Dermis blood vessel endothelial cell (primary cell): ENCODE measurements at regions not wholly inside any gene's neighbourhood (a gene's known extent, or its start where the extent isn't known, plus 50 kb on each side); places are given as distances from the start of the nearest gene placed in this dataset.

Source experiments
- DNase-seq: peaks from one replicate; pipeline ENCODE4 v3.0.0; 2010

DNA sequence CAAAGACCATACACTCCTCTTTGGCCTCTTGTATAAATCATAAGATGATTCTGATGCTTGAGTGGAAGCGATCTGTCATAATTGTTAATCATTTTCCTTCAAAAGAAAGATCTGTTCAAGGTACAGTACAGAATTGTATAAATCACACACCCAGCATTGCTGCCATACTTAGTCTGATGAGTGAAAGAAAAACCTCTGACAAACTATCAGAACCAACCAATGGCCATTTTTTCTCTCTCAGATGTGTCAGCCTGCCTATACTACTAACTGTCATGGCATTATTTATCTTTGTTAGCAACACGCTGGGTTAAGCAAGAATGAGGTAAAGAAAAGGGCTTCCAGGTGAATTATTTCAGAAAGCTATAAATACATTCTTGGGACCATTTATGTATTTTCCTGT is 1112.7 kb upstream of the TENM4 start:
- DNase-seq, result no peak

DNA sequence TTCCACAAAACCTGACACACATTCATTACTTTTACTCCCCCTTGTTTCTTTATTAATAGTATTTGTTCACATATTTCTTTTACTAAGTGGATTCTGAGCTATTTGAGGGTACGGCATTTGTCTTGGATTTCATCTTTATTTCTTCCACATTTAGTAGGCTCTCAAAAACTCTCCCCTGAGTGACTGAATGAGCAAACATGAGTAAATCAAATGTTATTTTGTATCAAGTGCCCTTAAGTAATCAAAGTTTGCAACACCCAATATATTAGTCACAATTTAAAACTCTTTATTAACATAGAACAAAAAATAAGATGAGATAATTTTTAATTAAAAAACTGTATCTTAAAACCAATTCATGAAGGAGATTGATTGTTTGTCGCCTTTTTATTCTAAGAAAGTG is 1101.9 kb upstream of the TENM4 start:
- no peak for DNase-seq

DNA sequence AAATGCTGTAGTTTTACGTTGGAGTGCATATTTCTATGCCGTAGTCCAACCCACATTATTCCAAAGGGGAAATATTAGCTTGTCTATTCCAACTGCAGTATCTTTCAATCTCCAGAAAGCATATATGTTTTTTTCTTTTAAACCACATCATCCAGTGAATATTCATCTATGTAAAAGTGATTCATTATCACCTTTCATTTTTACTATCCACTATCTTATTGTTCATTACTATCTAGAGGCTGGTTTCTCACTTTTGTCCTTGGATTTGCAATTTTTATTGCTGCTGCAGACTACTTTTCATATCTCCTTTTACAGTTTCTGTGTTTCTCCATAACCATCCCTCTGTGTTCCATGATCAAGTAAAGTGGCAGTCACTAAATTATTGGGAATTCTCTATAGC is 1097.2 kb upstream of the TENM4 start:
- DNase-seq, result no peak

DNA sequence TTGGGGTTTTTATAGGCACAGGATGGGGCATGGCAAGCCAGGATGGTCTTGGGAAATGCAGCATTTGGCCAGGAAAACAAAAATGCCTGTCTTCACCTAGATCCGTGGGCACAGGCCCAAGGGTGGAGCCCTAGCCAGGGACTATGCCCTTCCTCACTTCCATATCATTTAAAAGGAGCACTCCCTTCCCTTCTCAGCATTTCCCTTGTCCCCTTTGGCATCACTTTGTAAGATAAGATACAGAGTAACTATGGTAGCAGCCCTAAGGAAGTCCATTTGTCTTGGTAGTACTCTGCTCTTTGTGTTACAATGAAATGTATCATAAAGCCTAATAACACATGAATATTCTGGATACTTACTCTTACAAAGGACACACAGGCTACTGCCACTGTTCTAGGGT is 1092.6 kb upstream of the TENM4 start:
- DNase-seq, result no peak

DNA sequence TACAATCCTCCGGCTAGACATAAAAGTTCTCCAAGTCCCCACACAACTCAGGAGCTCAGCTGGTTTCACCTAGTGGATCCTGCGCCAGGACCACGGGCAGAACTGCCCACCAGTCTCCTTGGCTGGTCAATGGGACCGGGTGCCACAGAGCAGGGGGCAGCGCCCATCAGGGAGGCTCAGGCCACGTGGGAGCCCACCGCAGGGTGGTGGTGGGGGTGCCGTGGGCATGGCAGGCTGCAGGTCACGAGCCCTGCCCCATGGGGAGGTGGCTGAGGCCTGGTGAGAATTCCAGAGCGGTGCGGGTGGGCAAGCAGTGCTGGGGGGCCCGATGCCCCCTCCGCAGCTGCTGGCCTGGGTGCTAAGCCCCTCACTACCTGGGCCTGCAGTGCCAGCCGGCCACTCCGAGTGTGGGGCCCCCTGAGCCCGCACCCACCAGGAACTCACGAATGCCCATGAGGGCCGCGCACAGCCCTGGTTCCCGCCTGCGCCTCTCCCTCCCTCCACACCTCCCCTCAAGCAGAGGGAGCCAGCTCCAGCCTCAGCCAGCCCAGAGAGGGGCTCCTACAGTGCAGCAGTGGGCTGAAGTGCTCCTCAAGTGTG is 1091.9 kb upstream of the TENM4 start:
- no peak for DNase-seq

DNA sequence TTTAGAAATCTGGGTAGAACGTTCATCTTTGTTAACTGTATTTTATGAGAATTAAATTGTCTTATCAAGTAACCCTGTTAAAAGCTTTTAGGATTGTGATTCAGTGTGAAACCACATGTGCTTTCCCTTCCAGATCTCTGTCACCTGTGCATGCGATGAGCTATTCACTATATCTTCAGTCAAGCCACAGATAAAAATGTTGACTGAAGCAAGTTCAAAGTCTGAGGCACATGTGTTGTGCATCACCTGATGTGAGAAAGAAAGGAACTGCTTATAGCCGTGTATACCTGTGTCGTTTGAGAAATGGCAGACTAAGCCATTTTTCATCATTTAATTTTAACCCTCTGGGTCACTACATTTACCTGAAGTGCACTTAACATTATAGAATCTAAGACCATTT is 1088.9 kb upstream of the TENM4 start:
- DNase-seq, result no peak

DNA sequence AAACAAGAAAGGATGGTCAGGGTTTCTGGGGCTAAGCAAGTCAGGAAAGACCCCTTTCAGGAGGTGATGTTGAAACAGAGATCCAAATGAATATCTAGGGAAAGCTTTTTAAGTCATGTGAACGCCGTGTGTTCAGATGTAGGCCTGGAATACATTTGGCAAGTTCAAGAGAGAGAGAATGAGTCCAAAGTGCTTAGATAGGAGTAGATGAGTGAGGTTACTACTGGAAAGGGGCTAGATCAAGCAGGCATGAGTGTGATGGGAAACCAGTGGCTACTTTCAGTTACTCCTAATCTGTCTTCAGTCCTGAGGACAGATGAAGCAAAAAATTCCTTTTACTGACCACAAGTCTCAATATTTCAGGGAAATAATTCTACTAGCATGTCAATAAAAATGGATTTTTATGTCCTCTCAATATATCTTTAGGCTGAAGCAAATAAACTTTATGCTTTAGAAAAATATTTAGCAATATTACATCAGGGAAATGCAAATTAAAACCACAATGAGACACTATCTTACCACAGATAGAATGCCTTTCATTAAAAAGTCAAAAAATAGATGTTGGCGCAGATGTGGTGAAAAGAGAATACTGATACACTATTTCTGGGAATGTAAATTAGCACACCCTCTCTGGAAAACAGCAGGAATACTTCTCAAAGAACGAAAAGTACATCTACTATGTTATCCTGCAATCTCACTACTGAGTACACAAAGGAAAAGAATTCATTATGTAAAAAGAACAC is 1085.0 kb upstream of the TENM4 start:
- DNase-seq, result no peak

DNA sequence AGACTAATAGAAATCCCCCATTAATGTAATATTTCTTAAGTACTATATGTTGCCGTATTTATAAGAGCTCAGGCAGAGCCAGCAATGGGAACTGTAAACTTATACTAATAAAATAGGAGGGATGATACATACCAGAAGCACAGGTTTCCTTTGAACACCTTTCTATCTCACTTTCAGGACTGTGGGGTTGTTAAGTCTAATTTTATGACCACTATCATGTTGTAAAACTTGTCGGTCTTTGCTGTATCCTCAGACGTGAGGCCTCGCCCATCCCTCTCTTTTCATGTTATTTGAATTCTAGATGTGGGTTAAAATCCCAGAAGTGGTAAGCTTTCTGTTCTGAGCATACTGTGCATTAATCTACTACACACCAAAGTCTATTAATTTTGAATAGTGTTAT is 1083.5 kb upstream of the TENM4 start:
- no peak for DNase-seq

DNA sequence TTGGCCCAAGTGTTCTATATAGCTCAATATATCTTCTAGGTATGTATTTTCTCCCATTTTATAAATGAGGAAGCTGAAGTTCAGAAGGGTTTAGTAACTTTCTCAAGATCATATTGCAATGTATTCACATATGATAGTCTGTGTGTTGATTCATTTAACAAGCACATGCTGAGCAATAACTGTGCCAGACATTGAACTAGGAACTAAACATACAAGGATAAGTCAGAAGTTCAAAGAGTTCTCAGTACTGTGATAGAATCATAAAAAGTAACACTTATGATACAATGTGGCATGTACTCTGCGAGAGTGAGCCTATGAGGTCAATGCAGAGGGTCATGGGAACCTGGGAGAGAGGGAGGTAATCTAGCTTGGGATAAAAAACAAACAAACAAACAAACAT is 1082.2 kb upstream of the TENM4 start:
- DNase-seq, result no peak

DNA sequence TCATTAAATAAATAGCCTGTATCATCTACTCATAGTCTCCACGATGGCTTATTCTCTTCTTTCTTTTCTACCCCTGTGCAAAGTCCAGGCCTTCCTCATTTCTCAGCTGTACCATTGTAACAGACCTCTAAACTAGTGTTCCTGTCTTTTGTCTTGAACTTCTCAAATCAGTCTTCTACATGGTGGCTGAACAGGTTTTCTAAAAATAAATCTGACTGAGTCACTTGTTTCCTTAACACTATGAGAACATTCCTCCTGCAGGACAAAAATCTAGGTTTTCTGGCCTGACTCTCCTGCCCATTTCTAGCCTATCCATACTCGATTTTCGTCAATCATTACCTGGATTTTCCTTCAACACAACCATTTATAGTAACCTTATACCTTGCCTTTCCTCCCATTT is 1080.8 kb upstream of the TENM4 start:
- DNase-seq, result no peak

DNA sequence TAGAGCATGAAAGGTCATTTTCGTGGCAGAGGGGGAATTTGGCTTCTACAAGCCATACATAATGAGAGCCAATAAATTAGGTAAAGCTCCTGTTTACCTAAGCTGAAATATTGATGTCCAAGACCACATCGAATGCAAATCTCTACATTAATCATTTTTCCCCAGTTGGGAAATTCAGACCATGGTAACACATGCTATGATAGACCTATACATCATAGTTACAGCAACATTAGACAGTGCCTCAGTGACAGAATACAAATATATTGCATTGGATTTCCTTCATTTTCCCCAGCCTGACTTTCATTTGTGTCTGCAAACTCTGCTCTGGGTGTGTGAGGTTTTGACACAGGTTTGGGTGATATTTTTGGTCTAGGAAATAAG is 1079.7 kb upstream of the TENM4 start:
- DNase-seq, result no peak

DNA sequence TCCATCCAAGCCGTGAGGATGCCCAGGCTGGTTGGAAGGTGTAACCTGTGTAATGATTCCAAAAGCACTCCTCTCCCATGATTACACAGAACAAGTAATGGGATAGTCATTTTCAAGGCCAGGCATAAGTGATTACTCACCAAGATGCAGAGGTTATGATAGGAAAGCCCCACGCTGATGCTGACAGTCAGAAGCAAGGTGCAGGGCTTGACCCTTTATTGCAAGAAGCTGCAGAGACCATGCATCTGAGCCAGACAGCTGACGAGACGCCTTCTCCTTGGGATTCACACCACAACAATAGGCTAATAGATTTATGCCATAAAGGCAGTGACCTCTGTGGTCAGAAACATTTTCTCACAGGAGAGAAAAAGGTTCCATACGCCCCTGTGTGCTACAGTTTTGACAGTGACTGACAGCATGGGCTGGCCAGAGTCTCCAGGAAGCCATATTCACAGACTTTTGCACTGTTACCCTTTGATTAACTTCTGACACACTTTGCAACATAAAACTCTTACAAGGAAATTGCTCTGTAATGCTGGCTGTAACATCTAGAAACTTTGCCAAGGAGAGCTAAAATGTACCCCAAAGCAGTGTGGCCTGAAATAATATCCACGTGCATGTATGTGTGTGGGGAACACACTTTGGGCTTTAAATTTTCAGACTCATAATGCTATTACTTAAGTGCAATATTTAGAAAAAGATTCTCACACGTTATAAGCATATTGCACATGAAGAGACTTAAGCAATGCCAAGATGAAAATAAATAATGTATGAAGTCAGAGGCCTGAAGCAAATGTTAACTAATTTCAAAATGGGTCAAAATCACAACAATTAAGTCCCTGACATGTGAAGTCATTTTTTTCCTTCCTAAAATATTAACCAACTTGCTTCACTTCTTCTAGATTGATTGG is 1079.0 kb upstream of the TENM4 start:
- no peak for DNase-seq

DNA sequence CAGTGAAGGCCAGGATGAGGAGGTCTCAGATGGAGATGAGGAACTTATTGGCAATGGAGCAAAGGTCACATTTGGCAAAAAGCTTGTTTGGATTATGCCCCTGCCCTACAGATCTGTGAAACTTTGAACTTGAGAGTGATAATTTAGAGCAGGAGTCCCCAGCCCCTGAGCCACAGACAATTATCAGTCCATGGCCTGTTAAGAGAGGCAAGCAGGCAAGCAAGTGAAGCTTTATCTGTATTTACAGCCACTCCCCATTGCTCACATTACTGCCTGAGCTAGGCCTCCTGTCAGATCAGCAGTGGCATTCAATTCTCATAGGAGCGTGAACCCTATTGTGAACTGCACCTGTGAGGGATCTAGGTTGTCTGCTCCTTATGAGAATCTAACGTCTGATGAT is 1076.9 kb upstream of the TENM4 start:
- DNase-seq, result no peak

DNA sequence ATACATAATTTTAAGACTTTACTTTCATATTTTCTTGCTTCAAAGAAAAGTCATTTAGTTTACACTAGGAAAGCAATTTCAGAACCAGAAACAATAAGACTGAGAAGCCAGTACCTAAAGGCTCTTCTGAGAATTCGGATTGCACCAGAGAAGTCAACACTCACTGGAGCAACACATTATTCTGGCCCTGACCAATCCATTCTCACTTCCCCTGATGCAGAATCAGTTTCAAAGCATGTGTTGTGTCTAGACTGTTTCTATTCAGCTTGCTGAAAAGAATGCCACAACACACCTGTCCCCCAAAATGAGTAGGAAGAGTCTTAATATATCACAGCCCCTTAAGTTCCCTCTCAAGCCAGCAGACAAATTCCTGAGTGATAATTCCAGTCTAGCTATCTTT is 1074.3 kb upstream of the TENM4 start:
- no peak for DNase-seq

DNA sequence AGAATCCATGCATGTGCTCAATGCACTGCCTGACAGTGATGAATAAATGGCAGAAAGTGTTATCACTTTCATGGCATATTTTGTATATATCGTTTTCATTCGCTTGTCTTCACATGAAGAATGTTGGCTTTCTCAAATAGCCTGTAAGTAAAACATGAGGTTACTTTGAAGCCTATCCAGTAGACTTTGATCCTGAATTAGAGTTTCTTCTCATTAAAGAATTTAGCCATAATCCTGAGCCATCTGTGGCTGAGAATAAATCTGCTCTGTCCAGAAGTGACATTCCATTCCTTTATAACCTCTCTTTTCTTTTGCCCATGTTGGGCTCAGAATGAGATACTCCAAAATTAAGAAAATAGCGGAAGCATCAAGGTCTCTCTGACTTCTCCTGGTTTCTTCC is 1071.7 kb upstream of the TENM4 start:
- no peak for DNase-seq

DNA sequence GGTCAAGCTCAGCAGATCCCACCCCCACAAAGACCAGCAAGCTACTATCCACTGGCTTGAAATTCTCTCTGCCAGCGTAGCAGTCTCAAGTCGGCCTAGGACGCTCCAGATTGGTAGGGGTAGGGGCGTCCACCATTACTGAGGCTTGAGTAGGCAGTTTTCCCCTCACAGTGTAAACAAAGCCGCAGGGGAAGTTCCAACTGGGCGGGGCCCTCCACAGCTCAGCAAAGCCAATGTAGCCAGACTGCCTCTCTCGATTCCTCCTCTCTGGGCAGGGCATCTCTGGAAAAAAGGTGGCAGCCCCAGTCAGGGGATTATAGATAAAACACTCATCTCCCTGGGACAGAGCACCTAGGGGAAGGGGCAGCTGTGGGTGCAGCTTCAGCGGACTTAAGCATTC is 1064.9 kb upstream of the TENM4 start:
- DNase-seq, result no peak

DNA sequence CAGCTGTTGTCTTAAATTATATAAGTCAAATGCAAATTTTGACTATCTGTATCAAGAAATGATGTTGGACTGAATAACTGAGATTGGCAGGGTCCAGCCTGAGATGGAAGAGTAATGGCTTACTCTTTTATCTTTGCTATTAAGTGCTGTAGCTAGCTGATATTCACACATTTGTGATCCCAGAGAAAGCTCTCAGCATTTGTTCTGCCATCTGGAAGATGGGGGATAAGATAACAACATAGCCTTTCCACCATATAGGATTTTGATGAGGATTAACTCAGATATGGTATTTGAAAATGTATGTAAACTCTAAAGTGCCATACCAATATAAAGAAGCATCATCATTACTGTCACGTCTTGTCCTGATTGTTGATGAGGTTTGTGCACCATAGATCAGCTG is 1063.2 kb upstream of the TENM4 start:
- DNase-seq, result no peak

DNA sequence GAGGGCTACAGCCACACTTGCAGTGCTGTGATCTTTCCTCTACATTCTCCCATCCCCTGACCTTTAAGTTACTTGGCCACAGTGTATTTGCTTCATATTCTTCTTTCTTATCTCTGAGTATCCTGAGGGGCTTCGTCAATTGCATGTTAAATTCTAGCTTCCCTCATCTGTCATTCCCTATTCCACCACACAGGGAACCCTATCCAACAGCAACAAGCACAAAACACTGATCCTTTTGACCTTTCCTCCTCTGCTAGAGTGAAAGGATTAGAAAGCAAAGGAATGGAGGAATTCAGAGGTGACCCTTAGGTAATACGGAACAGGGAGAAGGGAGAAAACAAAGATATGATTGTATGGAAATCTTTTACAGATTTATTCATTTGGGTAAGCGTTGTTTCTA is 1061.7 kb upstream of the TENM4 start:
- no peak for DNase-seq

DNA sequence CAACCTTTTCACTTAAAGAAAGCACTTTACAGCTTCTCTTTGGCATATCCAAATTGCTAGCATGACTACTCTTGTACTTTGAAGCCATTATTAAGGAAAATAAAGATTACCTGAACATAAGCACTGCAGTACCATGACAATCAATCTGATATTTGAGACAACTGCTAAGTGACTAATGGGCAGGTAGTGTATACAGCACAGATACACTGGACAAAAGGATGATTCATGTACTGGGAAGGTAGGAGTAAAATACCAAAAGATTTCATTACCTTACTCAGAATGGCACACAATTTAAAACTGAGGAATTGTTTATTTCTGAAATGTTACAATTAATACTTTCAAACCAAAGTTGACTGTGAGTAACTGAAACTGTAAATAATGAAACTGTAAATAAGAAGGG is 1054.3 kb upstream of the TENM4 start:
- no peak for DNase-seq

DNA sequence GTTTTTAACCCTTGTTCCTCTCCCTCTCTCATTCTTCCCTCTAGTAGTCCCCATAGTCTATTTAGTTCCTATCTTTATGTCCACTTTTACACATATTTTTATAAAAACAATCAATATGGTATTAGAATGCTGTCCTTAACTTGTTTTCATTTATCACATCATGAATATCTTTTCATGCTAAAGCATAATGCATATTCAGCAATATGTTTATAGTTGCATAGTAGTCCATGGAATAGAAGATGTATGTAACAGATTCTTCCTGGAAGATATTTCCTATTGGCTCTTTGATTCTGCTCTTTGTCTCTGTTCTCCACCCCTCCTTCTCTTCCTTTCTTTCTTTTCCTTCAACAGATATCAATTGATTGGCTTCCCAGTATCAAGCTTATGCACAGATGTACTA is 1047.1 kb upstream of the TENM4 start:
- no peak for DNase-seq

DNA sequence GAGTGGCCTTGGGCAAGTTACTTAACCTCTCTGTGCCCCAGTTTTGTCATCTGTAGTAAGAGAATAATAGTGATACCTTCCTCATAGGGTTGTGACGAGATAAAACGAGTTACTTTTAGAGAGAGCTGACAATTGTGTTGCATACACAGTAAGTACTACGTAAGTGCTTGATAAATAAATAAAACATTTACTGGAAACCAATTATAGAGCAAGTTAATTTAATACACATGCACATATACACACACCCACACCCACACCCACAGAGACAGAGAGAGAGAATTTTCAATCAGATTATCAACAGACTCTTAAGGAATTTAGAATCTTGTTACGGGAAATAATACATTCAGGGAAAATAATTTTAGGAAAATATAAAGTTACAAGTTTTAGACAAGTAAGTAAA is 1045.8 kb upstream of the TENM4 start:
- DNase-seq, result no peak

DNA sequence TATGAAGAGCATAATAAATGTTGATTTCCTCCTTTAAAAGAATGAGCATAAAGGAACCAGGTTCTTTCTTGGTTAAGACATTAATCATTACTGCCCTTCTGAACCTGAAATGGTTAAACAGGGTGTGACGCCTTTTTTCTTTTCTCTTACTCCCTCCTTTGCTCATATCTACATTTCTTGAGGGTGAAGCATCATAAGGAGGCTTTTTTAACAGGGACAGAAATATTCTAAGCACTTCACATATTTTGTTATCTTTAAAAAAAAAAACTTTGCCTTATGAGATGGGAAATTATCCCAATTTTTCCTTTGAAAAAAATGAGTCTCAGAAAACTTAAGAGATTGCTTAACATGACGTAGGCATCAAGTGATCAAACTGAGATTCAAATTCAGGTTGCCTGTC is 1036.3 kb upstream of the TENM4 start:
- DNase-seq, result no peak

DNA sequence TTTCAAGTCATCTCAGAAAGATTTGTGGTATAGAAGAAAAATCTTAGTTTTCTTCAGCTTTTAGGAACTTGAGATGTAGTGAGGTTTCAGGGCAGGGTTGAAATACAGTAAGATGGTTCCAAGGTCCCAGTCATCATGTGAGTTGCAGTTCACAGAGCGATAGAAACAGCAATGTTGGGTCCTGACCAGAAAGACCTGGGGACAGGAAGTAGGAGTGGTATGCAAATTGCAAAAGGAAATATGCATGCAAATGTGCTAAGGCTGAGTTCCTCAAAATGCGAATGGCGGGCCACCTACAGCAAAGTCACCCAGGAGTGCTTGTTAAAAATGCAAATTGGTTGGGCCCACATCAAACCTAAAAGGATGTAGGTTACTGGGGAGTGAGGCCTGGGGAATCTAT is 1032.7 kb upstream of the TENM4 start:
- no peak for DNase-seq

DNA sequence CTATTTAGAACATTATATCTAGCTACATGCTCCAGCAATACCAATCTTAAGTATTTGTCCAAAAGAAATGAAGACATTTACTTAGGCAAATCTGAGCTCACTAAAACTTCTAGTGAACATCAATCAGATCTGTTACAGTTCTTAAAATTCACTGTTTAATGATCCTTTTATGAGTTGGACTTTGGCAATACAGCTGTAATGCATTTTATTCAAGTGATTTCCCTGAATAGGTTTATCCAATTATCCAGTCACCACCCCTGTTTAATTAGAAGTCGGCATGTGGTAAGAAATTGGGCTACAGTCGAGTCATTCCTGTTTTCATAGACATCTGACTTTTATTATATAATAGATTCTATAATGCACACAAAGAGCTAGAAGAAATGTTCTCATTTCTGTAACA is 1029.0 kb upstream of the TENM4 start:
- DNase-seq, result no peak
